ENCODE measurements at regions not wholly inside any gene's neighbourhood (a gene's known extent, or its start where the extent isn't known, plus 50 kb on each side); places are given as distances from the start of the nearest gene placed in this dataset.

DNA sequence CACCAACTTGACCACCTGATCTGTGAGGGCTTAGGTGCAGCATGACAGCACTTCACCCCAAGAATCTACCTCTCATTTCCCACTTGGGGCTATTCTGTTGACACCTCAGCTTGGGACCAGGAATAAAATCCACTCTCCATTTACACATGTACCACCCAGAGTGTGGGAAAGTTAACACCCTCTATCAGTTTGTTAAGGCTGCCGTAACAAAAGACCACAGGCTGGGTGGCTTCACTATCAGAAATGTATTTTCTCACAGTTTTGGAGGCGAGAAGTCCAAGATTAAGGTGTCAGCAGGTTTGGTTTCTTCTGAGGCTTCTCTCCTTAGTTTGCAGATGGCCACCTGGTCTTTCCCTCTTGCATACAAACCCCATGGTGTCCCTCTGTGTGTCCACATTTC is 277.7 kb upstream of the ERBB4 start:
- no peak overlapping the region for H3K4me3 ChIP-seq (ENCODE audit: low read length)
- H3K27me3 ChIP-seq (ENCODE audit: low read length): no peaks in the 10 kb centered on the region
- no TSS peak for BruUV-seq (replicated peaks)
- no peaks in the 10 kb centered on the region for H4K20me1 ChIP-seq (ENCODE audit: low read length)
- no peaks in the 10 kb centered on the region for H3K9me3 ChIP-seq (ENCODE audit: low read length)
- DNase-seq: no peak
- no peaks in the 10 kb centered on the region for H3K9me2 ChIP-seq (replicated peaks; ENCODE audit: low read length)
- ChIA-PET POLR2A (ENCODE audit: unreplicated experiment) (no interaction called here), CTCF (no interaction called here)
- H3K4me2 ChIP-seq (ENCODE audit: low read length): no peak overlapping the region
- no peak overlapping the region for H3K9ac ChIP-seq (ENCODE audit: low read length)
- H3F3A ChIP-seq (ENCODE audit: low read length, unreplicated experiment): no peaks in the 10 kb centered on the region
- H3K79me2 ChIP-seq (ENCODE audit: low read length): no peaks in the 10 kb centered on the region
- H3K36me3 ChIP-seq (ENCODE audit: low read depth, low read length): no peaks in the 10 kb centered on the region
- intact Hi-C loops (cut with micrococcal nuclease): no loop called here
- TF ChIP-seq, protein P1, sequence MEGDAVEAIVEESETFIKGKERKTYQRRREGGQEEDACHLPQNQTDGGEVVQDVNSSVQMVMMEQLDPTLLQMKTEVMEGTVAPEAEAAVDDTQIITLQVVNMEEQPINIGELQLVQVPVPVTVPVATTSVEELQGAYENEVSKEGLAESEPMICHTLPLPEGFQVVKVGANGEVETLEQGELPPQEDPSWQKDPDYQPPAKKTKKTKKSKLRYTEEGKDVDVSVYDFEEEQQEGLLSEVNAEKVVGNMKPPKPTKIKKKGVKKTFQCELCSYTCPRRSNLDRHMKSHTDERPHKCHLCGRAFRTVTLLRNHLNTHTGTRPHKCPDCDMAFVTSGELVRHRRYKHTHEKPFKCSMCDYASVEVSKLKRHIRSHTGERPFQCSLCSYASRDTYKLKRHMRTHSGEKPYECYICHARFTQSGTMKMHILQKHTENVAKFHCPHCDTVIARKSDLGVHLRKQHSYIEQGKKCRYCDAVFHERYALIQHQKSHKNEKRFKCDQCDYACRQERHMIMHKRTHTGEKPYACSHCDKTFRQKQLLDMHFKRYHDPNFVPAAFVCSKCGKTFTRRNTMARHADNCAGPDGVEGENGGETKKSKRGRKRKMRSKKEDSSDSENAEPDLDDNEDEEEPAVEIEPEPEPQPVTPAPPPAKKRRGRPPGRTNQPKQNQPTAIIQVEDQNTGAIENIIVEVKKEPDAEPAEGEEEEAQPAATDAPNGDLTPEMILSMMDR (conservative IDR thresholded peaks at IDR 0.05; ENCODE audit: low read depth, low read length): no peak
- TF ChIP-seq EZH2 (IDR thresholded peaks at IDR 0.05; ENCODE audit: low read length, unreplicated experiment) (no peak), EZH2phosphoT487 (IDR thresholded peaks at IDR 0.05; ENCODE audit: borderline replicate concordance, low read length) (no peak)
- no peaks in the 10 kb centered on the region for H3K4me1 ChIP-seq (ENCODE audit: insufficient read depth, low read length)
- H3K27ac ChIP-seq (ENCODE audit: low read length): no peak overlapping the region
- ATAC-seq: no peak
- H2AFZ ChIP-seq (ENCODE audit: low read length): no peak overlapping the region

DNA sequence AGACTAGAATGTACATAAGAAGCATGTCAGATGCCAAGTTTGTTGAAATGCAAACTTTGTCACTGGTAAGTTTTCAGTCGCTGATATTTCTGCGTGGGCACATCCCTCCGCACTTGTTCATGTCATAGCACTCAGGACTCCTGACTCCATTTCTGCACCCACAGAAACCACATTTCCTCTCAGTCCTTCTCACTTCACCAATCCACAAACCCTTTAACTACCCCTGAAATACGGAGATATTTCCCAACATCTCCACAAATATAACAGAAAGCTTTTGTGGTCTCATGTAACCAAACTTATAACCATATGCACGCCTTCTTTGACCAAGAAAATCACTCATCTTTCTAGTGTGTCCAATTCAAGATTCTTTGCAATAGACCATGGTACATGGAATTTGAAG is 276.9 kb upstream of the ERBB4 start:
- DNase-seq (no peak), ATAC-seq (no peak)
- Histone ChIP-seq H3K36me3 (ENCODE audit: low read depth, low read length) (no peaks in the 10 kb centered on the region), H3K27me3 (ENCODE audit: low read length) (no peaks in the 10 kb centered on the region), H3K4me1 (ENCODE audit: insufficient read depth, low read length) (no peaks in the 10 kb centered on the region), H3K9ac (ENCODE audit: low read length) (no peak overlapping the region), H3F3A (ENCODE audit: low read length, unreplicated experiment) (no peaks in the 10 kb centered on the region), H3K27ac (ENCODE audit: low read length) (no peak overlapping the region), H3K4me3 (ENCODE audit: low read length) (no peak overlapping the region), H3K9me3 (ENCODE audit: low read length) (no peaks in the 10 kb centered on the region), H3K79me2 (ENCODE audit: low read length) (no peaks in the 10 kb centered on the region), H3K9me2 (replicated peaks; ENCODE audit: low read length) (no peaks in the 10 kb centered on the region), H4K20me1 (ENCODE audit: low read length) (no peaks in the 10 kb centered on the region), H3K4me2 (ENCODE audit: low read length) (no peak overlapping the region), H2AFZ (ENCODE audit: low read length) (no peak overlapping the region)
- CTCF ChIA-PET: no interaction called here
- no TSS peak for BruUV-seq (replicated peaks)
- intact Hi-C loops (cut with micrococcal nuclease): no loop called here
- TF ChIP-seq EZH2phosphoT487 (IDR thresholded peaks at IDR 0.05; ENCODE audit: borderline replicate concordance, low read length): no peak
- TF ChIP-seq, protein P1 (conservative IDR thresholded peaks at IDR 0.05; ENCODE audit: low read depth, low read length): no peak
- TF ChIP-seq EZH2 (IDR thresholded peaks at IDR 0.05; ENCODE audit: low read length, unreplicated experiment): no peak
- POLR2A ChIA-PET (ENCODE audit: unreplicated experiment): no interaction called here

DNA sequence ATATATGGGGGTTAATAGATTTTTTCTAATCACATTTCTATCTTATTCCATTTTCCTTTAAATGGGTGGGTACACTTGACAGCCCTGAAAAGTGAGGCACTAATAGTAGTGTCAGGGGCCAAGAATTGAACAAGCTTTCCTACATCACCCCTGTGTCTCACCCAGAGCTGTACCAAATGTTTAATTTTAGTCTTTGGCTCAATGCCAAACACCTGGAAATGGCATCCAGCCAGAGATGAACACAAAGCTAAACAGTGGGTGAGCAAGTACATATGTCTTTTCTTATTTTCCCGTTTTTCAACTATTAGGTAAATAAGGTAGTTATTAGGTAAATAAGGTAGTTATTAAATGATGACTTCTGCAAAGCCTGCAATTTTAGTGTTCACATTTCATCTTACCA is 276.3 kb upstream of the ERBB4 start:
- no TSS peak for BruUV-seq (replicated peaks)
- POLR2A ChIA-PET (ENCODE audit: unreplicated experiment): no interaction called here
- no peak overlapping the region for H3K9ac ChIP-seq (ENCODE audit: low read length)
- H3K79me2 ChIP-seq (ENCODE audit: low read length): no peaks in the 10 kb centered on the region
- CTCF ChIA-PET: no interaction called here
- no peak overlapping the region for H3K4me3 ChIP-seq (ENCODE audit: low read length)
- no peak overlapping the region for H3K4me2 ChIP-seq (ENCODE audit: low read length)
- no peak overlapping the region for H3K27ac ChIP-seq (ENCODE audit: low read length)
- ATAC-seq: no peak
- intact Hi-C loops (cut with micrococcal nuclease): no loop called here
- H3F3A ChIP-seq (ENCODE audit: low read length, unreplicated experiment): no peaks in the 10 kb centered on the region
- no peaks in the 10 kb centered on the region for H3K9me3 ChIP-seq (ENCODE audit: low read length)
- H3K36me3 ChIP-seq (ENCODE audit: low read depth, low read length): no peaks in the 10 kb centered on the region
- no peak for DNase-seq
- H2AFZ ChIP-seq (ENCODE audit: low read length): no peak overlapping the region
- H3K27me3 ChIP-seq (ENCODE audit: low read length): no peaks in the 10 kb centered on the region
- H3K9me2 ChIP-seq (replicated peaks; ENCODE audit: low read length): no peaks in the 10 kb centered on the region
- no peaks in the 10 kb centered on the region for H4K20me1 ChIP-seq (ENCODE audit: low read length)
- H3K4me1 ChIP-seq (ENCODE audit: insufficient read depth, low read length): no peaks in the 10 kb centered on the region
- TF ChIP-seq, protein P1 (conservative IDR thresholded peaks at IDR 0.05; ENCODE audit: low read depth, low read length): no peak
- TF ChIP-seq EZH2phosphoT487 (IDR thresholded peaks at IDR 0.05; ENCODE audit: borderline replicate concordance, low read length): no peak
- TF ChIP-seq EZH2 (IDR thresholded peaks at IDR 0.05; ENCODE audit: low read length, unreplicated experiment): no peak

Data from PC-3 (cell line).